CD4-positive, alpha-beta T cell treated with Interleukin-6 at 100 ng/mL for 8 hours (primary cell): ENCODE measurements at regions not wholly inside any gene's neighbourhood (a gene's known extent, or its start where the extent isn't known, plus 50 kb on each side); places are given as distances from the start of the nearest gene placed in this dataset.

Experiments
- DNase-seq: peaks from one replicate; pipeline ENCODE4 v3.0.0-alpha.2; 2020; ENCODE audit warnings: mixed read lengths, low spot score

GRCh38 chr15:91559066-91559465 is 294.4 kb upstream of the SLCO3A1 start:
- no peak for DNase-seq

- DNase-seq, result no peak
Observed at GRCh38 chr15:91561371-91562100, 292.0 kb upstream of the SLCO3A1 start.

- DNase-seq, result no peak
Observed at GRCh38 chr15:91562698-91563097, 290.8 kb upstream of the SLCO3A1 start.

- DNase-seq, result no peak
Observed at GRCh38 chr15:91564631-91565030, 288.9 kb upstream of the SLCO3A1 start.

- no peak for DNase-seq
Observed at GRCh38 chr15:91566141-91566540, 287.4 kb upstream of the SLCO3A1 start.

GRCh38 chr15:91568036-91568435 is 285.5 kb upstream of the SLCO3A1 start:
- no peak for DNase-seq

- DNase-seq, result no peak
Observed at GRCh38 chr15:91572110-91572509, 281.4 kb upstream of the SLCO3A1 start.

- DNase-seq, result no peak
Observed at GRCh38 chr15:91576096-91576495, 277.4 kb upstream of the SLCO3A1 start.

- DNase-seq, result no peak
Observed at GRCh38 chr15:91578511-91578910, 275.0 kb upstream of the SLCO3A1 start.

- DNase-seq, result no peak
Observed at GRCh38 chr15:91584895-91585294, 268.6 kb upstream of the SLCO3A1 start.

- DNase-seq, result no peak
Observed at GRCh38 chr15:91586560-91586959, 266.9 kb upstream of the SLCO3A1 start.

GRCh38 chr15:91589360-91589759 is 264.1 kb upstream of the SLCO3A1 start:
- DNase-seq, result no peak

GRCh38 chr15:91592567-91592966 is 260.9 kb upstream of the SLCO3A1 start:
- DNase-seq, result no peak

GRCh38 chr15:91593067-91593466 is 260.4 kb upstream of the SLCO3A1 start:
- no peak for DNase-seq

GRCh38 chr15:91593653-91594052 is 259.9 kb upstream of the SLCO3A1 start:
- no peak for DNase-seq

- DNase-seq, result no peak
Observed at GRCh38 chr15:91599261-91599660, 254.2 kb upstream of the SLCO3A1 start.

- no peak for DNase-seq
Observed at GRCh38 chr15:91603384-91604080, 250.0 kb upstream of the SLCO3A1 start.

- no peak for DNase-seq
Observed at GRCh38 chr15:91604122-91604521, 249.4 kb upstream of the SLCO3A1 start.

- no peak for DNase-seq
Observed at GRCh38 chr15:91605576-91605975, 247.9 kb upstream of the SLCO3A1 start.

- DNase-seq, result no peak
Observed at GRCh38 chr15:91609231-91609630, 244.3 kb upstream of the SLCO3A1 start.

GRCh38 chr15:91609966-91610365 is 243.5 kb upstream of the SLCO3A1 start:
- no peak for DNase-seq

GRCh38 chr15:91611561-91612323 is 241.8 kb upstream of the SLCO3A1 start:
- no peak for DNase-seq

GRCh38 chr15:91620229-91620628 is 233.3 kb upstream of the SLCO3A1 start:
- DNase-seq, result no peak
